Neural progenitor cell (in vitro differentiated cells): ENCODE measurements at regions not wholly inside any gene's neighbourhood (a gene's known extent, or its start where the extent isn't known, plus 50 kb on each side); places are given as distances from the start of the nearest gene placed in this dataset.

Source experiments
- DNase-seq: peaks from one replicate; pipeline ENCODE4 v3.0.0-alpha.2; 2016; ENCODE audit warnings: low spot score
- H2AFZ ChIP-seq: fragments of 200-600 bp; sonication (generic); replicated peaks from 2 replicates; pipeline ENCODE4 v1.6.1; 2016; ENCODE audit warnings: antibody characterized with exemption
- H3F3A ChIP-seq: fragments of 200-600 bp; sonication (generic); 2 replicates; pipeline ENCODE4 v1.6.1; 2016; ENCODE audit warnings: antibody characterized with exemption, low read depth
- H3K27ac ChIP-seq: fragments of 200-600 bp; sonication (generic); 2 replicates; pipeline ENCODE4 v1.5.1; 2016; ENCODE audit warnings: mild to moderate bottlenecking
- H3K27me3 ChIP-seq: fragments of 200-600 bp; sonication (generic); 2 replicates; pipeline ENCODE4 v1.6.1; 2016; ENCODE audit warnings: mild to moderate bottlenecking, moderate library complexity
- H3K36me3 ChIP-seq: fragments of 200-600 bp; sonication (generic); 2 replicates; pipeline ENCODE4 v1.5.1; 2016
- H3K4me1 ChIP-seq: fragments of 200-600 bp; sonication (generic); 2 replicates; pipeline ENCODE4 v1.6.1; 2016; ENCODE audit warnings: mixed run types
- H3K4me2 ChIP-seq: fragments of 200-600 bp; sonication (generic); 2 replicates; pipeline ENCODE4 v1.6.1; 2016
- H3K4me3 ChIP-seq: fragments of 200-600 bp; sonication (generic); 2 replicates; pipeline ENCODE4 v1.5.1; 2016
- H3K79me2 ChIP-seq: fragments of 200-600 bp; sonication (generic); 2 replicates; pipeline ENCODE4 v1.6.1; 2016; ENCODE audit warnings: low read depth
- H3K9ac ChIP-seq: fragments of 200-600 bp; sonication (generic); 2 replicates; pipeline ENCODE4 v1.6.1; 2016
- H3K9me3 ChIP-seq: fragments of 200-600 bp; sonication (generic); 2 replicates; pipeline ENCODE4 v1.5.1; 2016; ENCODE audit warnings: low read depth
- H4K20me1 ChIP-seq: fragments of 200-600 bp; sonication (generic); 2 replicates; pipeline ENCODE4 v1.6.1; 2016; ENCODE audit warnings: low read depth
- H3K27ac Mint-ChIP-seq: 3 replicates; pipeline ENCODE4 v1.8.0; 2021; ENCODE audit warnings: mixed read lengths
- H3K27me3 Mint-ChIP-seq: 2 replicates; pipeline ENCODE4 v1.8.0; 2022; ENCODE audit warnings: low read depth, mild to moderate bottlenecking, inconsistent platforms, moderate library complexity, mixed read lengths; ENCODE audit not compliant: insufficient read depth
- H3K36me3 Mint-ChIP-seq: 3 replicates; pipeline ENCODE4 v1.8.0; 2021; ENCODE audit warnings: mixed read lengths
- H3K4me1 Mint-ChIP-seq: 3 replicates; pipeline ENCODE4 v1.8.0; 2021; ENCODE audit warnings: mixed read lengths
- H3K4me3 Mint-ChIP-seq: 3 replicates; pipeline ENCODE4 v1.8.0; 2021; ENCODE audit warnings: mild to moderate bottlenecking, moderate library complexity, mixed read lengths
- H3K9me3 Mint-ChIP-seq: 3 replicates; pipeline ENCODE4 v1.8.0; 2020; ENCODE audit warnings: mixed read lengths
- CTCF ChIP-seq: fragments of 200-600 bp; sonication (generic); IDR thresholded peaks from 2 replicates; pipeline ENCODE4 v1.5.1; 2017; ENCODE audit warnings: antibody characterized with exemption, mild to moderate bottlenecking
- EZH2 ChIP-seq: fragments of 200-600 bp; sonication (generic); IDR thresholded peaks from 2 replicates; pipeline ENCODE4 v1.6.1; 2017; ENCODE audit warnings: antibody characterized with exemption, mild to moderate bottlenecking, moderate library complexity
- EZH2phosphoT487 ChIP-seq: fragments of 200-600 bp; sonication (generic); IDR thresholded peaks from 2 replicates; pipeline ENCODE4 v1.6.1; 2017; ENCODE audit warnings: antibody characterized with exemption

DNA sequence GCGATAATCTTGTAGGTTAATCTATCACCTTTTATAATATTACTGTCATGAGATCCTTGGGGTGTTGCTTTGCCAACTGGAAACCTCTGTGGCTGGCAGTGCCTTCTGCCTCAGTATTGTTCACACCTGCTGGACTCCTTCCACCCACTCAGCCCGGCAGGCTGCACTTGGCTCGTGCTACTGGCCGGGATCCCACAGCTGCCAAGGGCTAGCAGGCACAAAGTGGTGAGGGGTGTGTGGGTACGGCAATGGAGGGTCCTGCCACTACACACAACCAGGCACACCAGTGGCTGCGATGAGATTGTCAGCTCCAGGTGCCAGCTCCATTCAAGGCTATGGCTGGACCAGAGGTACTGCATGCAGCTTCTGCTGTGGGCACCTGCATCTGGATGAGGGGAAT is 191.2 kb upstream of the LYPLAL1 start:
- TF ChIP-seq EZH2, result no peak
- no peak for TF ChIP-seq CTCF
- no peak for TF ChIP-seq EZH2phosphoT487
- no peaks in the 10 kb centered on the region for H3K36me3 Mint-ChIP-seq
- Histone ChIP-seq H3K27me3 (no peaks in the 10 kb centered on the region), H3K4me3 (no peak overlapping the region), H3K27ac (no peak overlapping the region), H3K9me3 (no peaks in the 10 kb centered on the region), H2AFZ (no peak overlapping the region), H3K4me2 (no peak overlapping the region), H3K4me1 (no peaks in the 10 kb centered on the region), H4K20me1 (no peaks in the 10 kb centered on the region), H3K36me3 (no peaks in the 10 kb centered on the region), H3F3A (no peaks in the 10 kb centered on the region), H3K79me2 (no peaks in the 10 kb centered on the region), H3K9ac (no peak overlapping the region)
- H3K27ac Mint-ChIP-seq, result no peak overlapping the region
- H3K4me1 Mint-ChIP-seq, result no peaks in the 10 kb centered on the region
- H3K9me3 Mint-ChIP-seq, result no peaks in the 10 kb centered on the region
- DNase-seq, result no peak
- no peak overlapping the region for H3K4me3 Mint-ChIP-seq
- H3K27me3 Mint-ChIP-seq, result no peaks in the 10 kb centered on the region

- Mint-ChIP-seq H3K9me3 (no peaks in the 10 kb centered on the region), H3K36me3 (no peaks in the 10 kb centered on the region), H3K27ac (no peak overlapping the region), H3K4me3 (no peak overlapping the region), H3K4me1 (no peaks in the 10 kb centered on the region), H3K27me3 (no peaks in the 10 kb centered on the region)
- no peak for TF ChIP-seq CTCF
- no peak for TF ChIP-seq EZH2
- TF ChIP-seq EZH2phosphoT487, result no peak
- Histone ChIP-seq H3K9me3 (no peaks in the 10 kb centered on the region), H3K79me2 (no peaks in the 10 kb centered on the region), H2AFZ (no peak overlapping the region), H3K4me3 (no peak overlapping the region), H4K20me1 (no peaks in the 10 kb centered on the region), H3K4me2 (no peak overlapping the region), H3F3A (no peaks in the 10 kb centered on the region), H3K4me1 (no peaks in the 10 kb centered on the region), H3K27me3 (no peaks in the 10 kb centered on the region), H3K36me3 (no peaks in the 10 kb centered on the region), H3K27ac (no peak overlapping the region), H3K9ac (no peak overlapping the region)
- DNase-seq, result no peak
These were observed 190.2 kb upstream of the LYPLAL1 start for GRCh38 chr1:218983433-218983832.

DNA sequence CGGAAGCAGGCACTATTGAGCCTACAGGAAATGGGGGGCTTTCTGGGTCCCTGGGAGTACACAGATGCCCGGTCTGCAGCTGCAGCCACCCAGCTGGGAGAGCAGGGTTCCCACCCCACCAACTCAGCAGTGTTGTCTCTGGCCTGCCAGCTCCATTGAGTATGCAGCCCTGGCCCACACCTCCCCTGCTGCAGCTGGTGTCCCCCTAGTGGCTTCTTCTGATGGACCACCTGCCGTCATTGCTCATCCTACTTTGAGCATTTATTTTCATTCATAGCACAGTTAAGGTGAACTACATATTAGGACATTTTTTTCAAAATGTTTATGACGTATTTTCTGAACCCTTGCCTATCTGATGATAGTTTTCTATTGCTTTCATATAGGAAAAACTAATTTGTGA is 189.8 kb upstream of the LYPLAL1 start:
- no peak overlapping the region for H2AFZ ChIP-seq
- H3K4me3 ChIP-seq, result no peak overlapping the region
- H3K4me2 ChIP-seq, result no peak overlapping the region
- TF ChIP-seq EZH2 (no peak), CTCF (peak; percentile 59)
- no peaks in the 10 kb centered on the region for H3K79me2 ChIP-seq
- peak; percentile 52 for DNase-seq
- H3K27ac ChIP-seq, result no peak overlapping the region
- H3K4me1 ChIP-seq, result no peaks in the 10 kb centered on the region
- H3K4me1 Mint-ChIP-seq, result no peaks in the 10 kb centered on the region
- H3F3A ChIP-seq, result no peaks in the 10 kb centered on the region
- H3K27me3 ChIP-seq, result no peaks in the 10 kb centered on the region
- no peaks in the 10 kb centered on the region for H3K36me3 ChIP-seq
- H3K9me3 Mint-ChIP-seq, result peaks cover under 1% of the 10 kb centered on the region
- H3K9ac ChIP-seq, result no peak overlapping the region
- H4K20me1 ChIP-seq, result no peaks in the 10 kb centered on the region
- no peaks in the 10 kb centered on the region for H3K9me3 ChIP-seq
- H3K4me3 Mint-ChIP-seq, result no peak overlapping the region
- H3K27me3 Mint-ChIP-seq, result peaks cover under 1% of the 10 kb centered on the region
- H3K36me3 Mint-ChIP-seq, result no peaks in the 10 kb centered on the region
- no peak overlapping the region for H3K27ac Mint-ChIP-seq
